ENCODE measurements at regions not wholly inside any gene's neighbourhood (a gene's known extent, or its start where the extent isn't known, plus 50 kb on each side); places are given as distances from the start of the nearest gene placed in this dataset.

- ChIA-PET POLR2A (no interaction called here), CTCF (interaction anchor here (0.6 kb wide), 1 partner anchor 374 kb away, joined by 4 read pairs; no protein-coding TSS in a partner anchor)
- no peak overlapping the region for H3K4me3 Mint-ChIP-seq
- no peaks in the 10 kb centered on the region for H3K36me3 Mint-ChIP-seq (ENCODE audit: low read depth)
- no peaks in the 10 kb centered on the region for H3K9me3 Mint-ChIP-seq
- no peak for DNase-seq
- no peak overlapping the region for H3K27ac Mint-ChIP-seq
- peaks cover 7% of the 10 kb centered on the region for H3K27me3 Mint-ChIP-seq
- no peaks in the 10 kb centered on the region for H3K4me1 Mint-ChIP-seq
These were observed 74.6 kb upstream of the PRR23E start for GRCh38 chr3:127118366-127118765.

DNA sequence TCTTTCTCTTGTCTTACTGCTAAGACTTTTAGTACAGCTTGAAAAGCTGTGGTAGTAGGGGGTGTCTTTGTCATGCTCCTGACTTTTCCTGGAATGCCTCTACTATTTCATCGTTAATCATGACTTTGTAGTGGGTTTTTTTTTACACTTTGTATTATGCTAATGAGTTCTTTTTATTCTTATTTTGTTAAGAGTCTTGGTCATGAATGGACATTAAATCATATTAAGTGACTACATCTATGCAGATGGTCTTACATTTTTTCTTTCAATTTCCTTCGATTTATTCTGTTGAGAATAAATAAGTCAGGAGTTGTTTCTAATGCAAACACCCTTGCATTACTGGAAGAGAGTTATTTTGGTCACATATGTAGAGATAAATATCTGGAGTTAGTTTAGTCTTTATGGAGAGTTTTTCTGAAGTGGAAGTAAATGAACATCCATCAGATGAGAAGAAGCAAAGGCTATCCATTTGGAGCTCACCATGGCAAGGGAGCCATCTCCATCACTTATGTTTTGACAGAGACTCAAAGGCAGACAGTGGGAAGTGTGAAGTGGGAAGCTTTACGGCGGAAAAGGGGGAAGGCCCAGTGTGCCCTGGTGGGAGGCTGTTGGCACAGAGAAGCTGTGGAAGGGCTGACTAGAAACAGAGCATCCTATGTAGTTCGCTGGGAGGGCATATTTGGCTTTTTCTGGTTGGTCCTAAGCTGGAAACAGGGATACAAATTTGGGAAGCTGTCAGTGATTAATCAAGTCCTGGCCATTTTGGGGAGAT lies 73.1 kb upstream of the PRR23E start:
- H3K9me3 Mint-ChIP-seq, result no peaks in the 10 kb centered on the region
- DNase-seq, result no peak
- no peaks in the 10 kb centered on the region for H3K36me3 Mint-ChIP-seq (ENCODE audit: low read depth)
- H3K4me1 Mint-ChIP-seq, result no peaks in the 10 kb centered on the region
- no peak overlapping the region for H3K4me3 Mint-ChIP-seq
- POLR2A ChIA-PET, result no interaction called here
- H3K27me3 Mint-ChIP-seq, result peaks cover 7% of the 10 kb centered on the region
- CTCF ChIA-PET, result no interaction called here
- no peak overlapping the region for H3K27ac Mint-ChIP-seq

DNA sequence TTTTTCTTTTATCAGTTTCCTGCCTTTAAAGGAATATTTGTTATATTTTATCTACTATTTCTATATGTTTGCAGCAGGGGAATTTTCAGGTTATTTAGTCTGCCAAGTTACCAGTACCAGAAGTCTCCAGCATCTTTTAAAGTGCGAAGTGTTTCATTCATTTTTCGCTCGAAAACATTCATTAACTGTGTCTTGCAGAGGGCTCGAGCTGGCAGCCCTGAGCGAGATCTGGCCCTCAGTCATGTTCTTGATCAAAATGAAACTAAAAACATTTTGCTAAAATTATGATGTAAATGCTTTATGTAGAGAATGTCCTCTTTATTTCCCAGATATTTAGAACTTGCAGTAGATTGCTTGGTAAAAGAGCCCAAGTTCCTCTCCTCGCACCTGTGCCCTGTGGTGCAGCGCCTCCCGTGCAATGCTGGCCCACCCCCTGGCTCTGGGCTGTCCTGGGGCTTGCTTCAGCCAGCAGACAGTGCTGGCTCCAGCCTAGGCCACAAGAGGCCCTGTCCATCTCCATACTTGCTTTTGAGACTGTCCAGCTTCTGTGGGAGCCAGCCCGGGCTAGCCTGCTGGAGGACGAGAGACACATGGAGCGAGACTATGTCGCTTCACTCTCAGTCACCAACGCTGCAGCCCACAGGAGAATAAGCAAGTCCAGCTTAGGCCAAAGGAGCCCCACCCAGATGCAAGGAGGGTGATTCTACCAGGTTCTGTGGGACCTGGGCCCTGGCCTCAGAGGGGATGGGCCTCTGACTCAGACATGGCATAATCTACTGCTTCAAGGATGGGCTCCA lies 71.9 kb upstream of the PRR23E start:
- DNase-seq, result no peak
- Mint-ChIP-seq H3K27ac (no peak overlapping the region), H3K9me3 (no peaks in the 10 kb centered on the region)

DNA sequence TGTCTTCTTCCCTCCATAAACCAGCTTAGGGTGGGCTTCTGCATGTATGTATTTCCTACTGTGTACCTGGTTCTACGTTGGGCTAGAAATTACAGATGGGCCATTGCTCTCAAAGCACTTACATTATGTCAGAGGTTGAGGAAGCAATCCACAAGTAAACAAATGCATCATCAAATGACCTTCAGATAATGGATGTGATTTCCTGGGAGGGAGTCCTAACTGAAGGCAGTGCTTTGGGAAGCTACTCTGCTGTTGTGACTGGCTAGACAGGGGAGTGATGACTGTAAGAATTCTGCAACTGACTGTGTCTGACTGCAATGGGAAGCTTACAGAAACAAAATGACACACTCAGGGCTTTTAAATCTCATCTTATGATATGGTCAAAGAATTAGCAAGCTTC lies 71.0 kb upstream of the PRR23E start:
- H3K36me3 Mint-ChIP-seq (ENCODE audit: low read depth), result no peaks in the 10 kb centered on the region
- peaks cover 7% of the 10 kb centered on the region for H3K27me3 Mint-ChIP-seq
- H3K9me3 Mint-ChIP-seq, result no peaks in the 10 kb centered on the region
- CTCF ChIA-PET, result no interaction called here
- no peak overlapping the region for H3K4me3 Mint-ChIP-seq
- DNase-seq, result no peak
- no peak overlapping the region for H3K27ac Mint-ChIP-seq
- POLR2A ChIA-PET, result no interaction called here
- no peaks in the 10 kb centered on the region for H3K4me1 Mint-ChIP-seq

More for the DNA sequence above, 71.9 kb upstream of the PRR23E start:
- Mint-ChIP-seq H3K4me3 (no peak overlapping the region), H3K36me3 (ENCODE audit: low read depth) (no peaks in the 10 kb centered on the region), H3K4me1 (no peaks in the 10 kb centered on the region), H3K27me3 (peaks cover 7% of the 10 kb centered on the region)
- ChIA-PET POLR2A (no interaction called here), CTCF (no interaction called here)

- Mint-ChIP-seq H3K27ac (no peak overlapping the region), H3K4me3 (no peak overlapping the region), H3K4me1 (no peaks in the 10 kb centered on the region), H3K27me3 (peaks cover 4% of the 10 kb centered on the region), H3K9me3 (no peaks in the 10 kb centered on the region), H3K36me3 (ENCODE audit: low read depth) (no peaks in the 10 kb centered on the region)
- POLR2A ChIA-PET, result no interaction called here
- DNase-seq, result no peak
- CTCF ChIA-PET, result no interaction called here
These were observed 69.4 kb upstream of the PRR23E start for GRCh38 chr3:127123533-127123932.

DNA sequence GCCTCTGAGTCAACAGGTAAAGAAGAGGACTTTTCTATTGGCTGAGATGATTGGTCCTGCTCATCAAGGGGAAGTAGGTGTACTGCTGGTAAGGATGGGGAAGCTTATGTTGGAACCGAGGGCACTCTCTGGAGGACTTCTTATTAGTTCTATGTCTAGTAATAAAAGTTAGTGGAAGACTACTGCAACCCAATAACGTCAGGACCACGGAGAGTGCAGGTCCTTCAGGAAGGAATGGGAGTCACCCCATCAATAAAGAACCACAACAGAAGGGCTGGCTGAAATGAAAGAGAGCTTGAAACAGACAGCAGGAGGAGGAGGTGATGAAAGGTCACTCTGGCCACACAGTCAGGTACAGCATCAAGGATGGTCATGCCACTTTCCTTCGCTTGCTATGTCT lies 68.8 kb upstream of the PRR23E start:
- ChIA-PET POLR2A (no interaction called here), CTCF (no interaction called here)
- no peak for DNase-seq
- Mint-ChIP-seq H3K4me3 (no peak overlapping the region), H3K9me3 (no peaks in the 10 kb centered on the region), H3K36me3 (ENCODE audit: low read depth) (no peaks in the 10 kb centered on the region), H3K27me3 (peaks cover 4% of the 10 kb centered on the region), H3K27ac (no peak overlapping the region), H3K4me1 (no peaks in the 10 kb centered on the region)

- ChIA-PET POLR2A (no interaction called here), CTCF (no interaction called here)
- Mint-ChIP-seq H3K27me3 (peaks cover 16% of the 10 kb centered on the region), H3K4me3 (no peak overlapping the region), H3K9me3 (no peaks in the 10 kb centered on the region), H3K36me3 (ENCODE audit: low read depth) (no peaks in the 10 kb centered on the region), H3K4me1 (no peaks in the 10 kb centered on the region), H3K27ac (no peak overlapping the region)
- DNase-seq, result no peak
These were observed 61.3 kb upstream of the PRR23E start for GRCh38 chr3:127131424-127132170.

DNA sequence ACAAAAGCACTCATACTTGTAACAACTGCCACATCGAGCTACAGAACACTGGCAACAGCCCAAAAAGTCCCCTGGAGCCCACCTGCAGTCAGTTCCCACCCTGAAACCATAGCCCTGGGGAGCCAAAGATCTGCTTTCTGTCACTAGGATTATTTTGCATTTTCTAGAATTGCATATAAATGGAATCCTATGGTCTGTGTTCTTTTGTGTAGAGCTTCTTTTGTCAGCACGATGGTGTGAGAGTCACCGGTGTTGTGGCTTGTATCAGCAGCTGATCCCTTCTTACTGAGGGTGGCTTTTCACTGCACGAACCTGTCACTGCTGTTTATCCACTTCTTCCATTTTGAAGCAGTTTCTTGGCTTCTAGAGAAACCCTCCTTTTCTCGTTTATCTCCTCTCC lies 60.1 kb upstream of the PRR23E start:
- H3K9me3 Mint-ChIP-seq, result no peaks in the 10 kb centered on the region
- H3K4me1 Mint-ChIP-seq, result no peaks in the 10 kb centered on the region
- ChIA-PET POLR2A (no interaction called here), CTCF (no interaction called here)
- peaks cover 22% of the 10 kb centered on the region for H3K27me3 Mint-ChIP-seq
- DNase-seq, result no peak
- H3K36me3 Mint-ChIP-seq (ENCODE audit: low read depth), result no peaks in the 10 kb centered on the region
- H3K27ac Mint-ChIP-seq, result no peak overlapping the region
- no peak overlapping the region for H3K4me3 Mint-ChIP-seq

DNA sequence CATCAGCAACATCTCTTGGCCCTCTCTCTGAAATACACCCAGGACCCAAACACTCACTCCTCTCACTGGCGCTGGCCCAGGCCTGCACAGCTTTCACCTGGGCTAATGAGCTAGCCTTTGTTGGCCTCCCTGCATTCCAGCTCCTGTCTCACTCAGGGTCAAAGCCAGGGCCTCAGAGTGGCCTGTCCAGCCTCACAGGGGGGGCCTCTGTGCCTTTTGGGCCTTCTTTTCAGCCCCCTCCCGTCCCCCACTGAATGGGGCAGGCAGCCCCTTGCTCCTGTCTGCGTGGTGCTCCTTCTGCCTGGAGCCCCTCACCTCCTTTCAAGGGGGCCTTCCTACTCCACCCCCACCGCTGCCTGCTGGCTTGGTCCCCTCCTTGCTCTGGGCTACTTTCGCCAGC lies 59.0 kb upstream of the PRR23E start:
- DNase-seq, result no peak
- Mint-ChIP-seq H3K4me1 (no peaks in the 10 kb centered on the region), H3K27me3 (peaks cover 22% of the 10 kb centered on the region), H3K4me3 (no peak overlapping the region), H3K27ac (no peak overlapping the region), H3K36me3 (ENCODE audit: low read depth) (no peaks in the 10 kb centered on the region), H3K9me3 (no peaks in the 10 kb centered on the region)
- ChIA-PET POLR2A (no interaction called here), CTCF (no interaction called here)

- peaks cover 22% of the 10 kb centered on the region for H3K27me3 Mint-ChIP-seq
- no peaks in the 10 kb centered on the region for H3K9me3 Mint-ChIP-seq
- no peaks in the 10 kb centered on the region for H3K4me1 Mint-ChIP-seq
- POLR2A ChIA-PET, result no interaction called here
- H3K4me3 Mint-ChIP-seq, result no peak overlapping the region
- H3K27ac Mint-ChIP-seq, result no peak overlapping the region
- DNase-seq, result no peak
- CTCF ChIA-PET, result no interaction called here
- H3K36me3 Mint-ChIP-seq (ENCODE audit: low read depth), result no peaks in the 10 kb centered on the region
These were observed 58.5 kb upstream of the PRR23E start for GRCh38 chr3:127134466-127134865.

GRCh38 chr3:127134887-127135240 lies 58.1 kb upstream of the PRR23E start:
- POLR2A ChIA-PET, result no interaction called here
- H3K27ac Mint-ChIP-seq, result no peak overlapping the region
- peaks cover 22% of the 10 kb centered on the region for H3K27me3 Mint-ChIP-seq
- CTCF ChIA-PET, result no interaction called here
- H3K4me1 Mint-ChIP-seq, result no peaks in the 10 kb centered on the region
- no peak for DNase-seq
- no peak overlapping the region for H3K4me3 Mint-ChIP-seq
- no peaks in the 10 kb centered on the region for H3K36me3 Mint-ChIP-seq (ENCODE audit: low read depth)
- no peaks in the 10 kb centered on the region for H3K9me3 Mint-ChIP-seq

DNA sequence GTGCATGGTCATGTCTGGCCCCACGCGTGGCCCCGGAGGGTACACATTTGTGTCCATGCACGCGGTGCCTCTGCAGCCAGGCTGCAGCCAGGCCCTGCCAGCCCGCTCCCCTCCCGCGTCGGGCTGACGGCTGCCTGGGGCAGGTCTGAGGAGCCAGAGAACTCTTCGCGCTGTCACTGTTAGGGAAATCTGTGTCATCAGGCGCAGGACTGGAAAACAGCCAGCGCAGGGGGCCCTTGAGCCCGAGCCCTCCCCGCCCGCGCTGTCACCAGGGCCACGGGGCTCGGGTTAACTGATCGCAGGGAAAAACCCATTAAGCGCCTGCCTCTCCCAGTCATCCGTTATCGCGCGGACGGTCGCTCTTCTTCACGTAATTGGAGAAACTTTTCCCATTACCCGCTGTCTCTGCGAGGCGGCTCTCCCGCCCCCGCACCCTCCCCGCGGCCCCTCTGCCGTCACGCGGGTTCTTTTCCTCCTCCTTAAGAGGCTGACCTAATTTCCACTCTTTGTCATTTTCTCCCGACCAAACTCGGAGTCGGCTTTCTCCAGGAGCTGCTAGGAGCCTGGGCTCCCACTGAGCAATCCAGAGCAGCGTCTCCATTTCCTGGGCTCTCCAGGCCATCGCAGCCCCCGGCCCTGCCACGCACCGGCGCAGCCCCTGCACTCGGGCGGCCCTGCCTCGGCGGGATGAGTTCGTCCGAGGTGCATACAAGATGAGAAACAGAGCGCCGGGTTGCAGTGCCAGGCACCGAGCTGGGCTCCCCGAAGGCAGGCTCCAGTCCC lies 57.5 kb upstream of the PRR23E start:
- no peaks in the 10 kb centered on the region for H3K9me3 Mint-ChIP-seq
- no peaks in the 10 kb centered on the region for H3K4me1 Mint-ChIP-seq
- H3K27me3 Mint-ChIP-seq, result peaks cover 22% of the 10 kb centered on the region
- H3K27ac Mint-ChIP-seq, result no peak overlapping the region
- no peaks in the 10 kb centered on the region for H3K36me3 Mint-ChIP-seq (ENCODE audit: low read depth)
- no peak for DNase-seq
- ChIA-PET POLR2A (interaction anchor here (0.6 kb wide), 1 partner anchor 97 kb away, joined by 3 read pairs; no protein-coding TSS in a partner anchor), CTCF (no interaction called here)
- no peak overlapping the region for H3K4me3 Mint-ChIP-seq

All from activated CD4-positive, alpha-beta T cell treated with anti-CD3 and anti-CD28 coated beads, Interleukin-2, amount 10 ng/mL, durations not matched to agents 7 days and 5 days (primary cell).